NCI-H446 treated with DMSO at 0.1 percent for 48 hours (cell line): ENCODE measurements at regions not wholly inside any gene's neighbourhood (a gene's known extent, or its start where the extent isn't known, plus 50 kb on each side); places are given as distances from the start of the nearest gene placed in this dataset.

Source experiments
- DNase-seq: peaks from one replicate; lab custom pipeline; 2025; lab: John Stamatoyannopoulos, UW

DNA sequence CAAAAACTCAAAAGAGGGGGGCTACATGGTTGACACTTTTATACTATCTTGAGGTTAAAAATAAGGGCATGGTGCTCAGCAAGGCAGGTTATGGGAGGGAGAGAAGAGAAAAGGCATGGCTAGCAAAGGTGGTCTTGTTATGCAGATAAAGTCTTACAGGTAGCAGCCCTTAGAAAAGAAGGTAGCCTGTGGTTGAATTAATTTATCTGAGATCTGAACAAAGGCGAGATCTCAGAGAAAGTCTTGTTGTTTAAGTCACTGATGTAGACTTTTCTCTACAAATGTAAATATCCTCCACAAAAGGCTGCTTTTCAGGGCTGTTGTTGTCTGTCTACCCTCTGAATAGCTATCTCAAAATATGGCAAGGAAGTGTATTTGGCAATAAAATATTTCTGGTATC lies 1250.4 kb downstream of the PCDH18 start:
- DNase-seq, result no peak

DNA sequence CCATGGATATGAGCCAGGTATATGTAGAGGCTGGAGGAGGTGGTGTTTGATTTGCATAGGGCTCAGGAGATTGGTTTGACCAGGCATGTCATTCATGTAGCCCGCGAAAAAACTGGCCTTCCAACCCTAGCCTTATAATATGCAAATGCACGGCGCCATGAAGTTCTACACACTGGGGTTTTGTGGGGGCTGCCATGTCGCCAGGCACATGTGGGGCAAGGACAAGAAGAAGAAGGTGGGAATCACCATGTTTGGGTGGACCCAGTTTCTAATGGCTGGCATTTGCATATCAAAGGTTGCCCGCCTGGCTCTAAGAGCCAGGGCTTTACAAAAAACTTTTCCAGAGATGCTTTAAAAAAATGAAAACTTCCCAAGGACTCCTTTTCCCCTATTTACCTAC lies 1251.0 kb downstream of the PCDH18 start:
- no peak for DNase-seq

DNA sequence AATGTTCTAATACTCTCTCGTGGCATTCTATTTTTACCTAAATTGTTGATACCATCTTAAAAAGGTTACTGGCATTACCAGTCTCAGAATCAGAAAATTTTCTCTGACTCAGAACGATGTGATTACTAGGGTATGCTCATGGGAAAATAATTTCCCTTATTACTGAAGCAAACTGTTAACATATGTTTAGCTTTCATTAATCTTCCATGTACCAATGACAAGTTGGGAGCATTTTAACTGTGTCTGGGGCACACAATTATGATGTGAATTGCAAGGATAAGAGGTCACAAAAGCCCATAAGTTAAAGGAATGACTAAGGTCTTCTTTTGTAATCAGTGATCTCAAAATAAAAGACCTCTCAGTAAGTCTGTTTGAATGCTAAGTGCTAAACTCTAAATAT lies 1254.6 kb downstream of the PCDH18 start:
- DNase-seq, result peak; percentile 28

DNA sequence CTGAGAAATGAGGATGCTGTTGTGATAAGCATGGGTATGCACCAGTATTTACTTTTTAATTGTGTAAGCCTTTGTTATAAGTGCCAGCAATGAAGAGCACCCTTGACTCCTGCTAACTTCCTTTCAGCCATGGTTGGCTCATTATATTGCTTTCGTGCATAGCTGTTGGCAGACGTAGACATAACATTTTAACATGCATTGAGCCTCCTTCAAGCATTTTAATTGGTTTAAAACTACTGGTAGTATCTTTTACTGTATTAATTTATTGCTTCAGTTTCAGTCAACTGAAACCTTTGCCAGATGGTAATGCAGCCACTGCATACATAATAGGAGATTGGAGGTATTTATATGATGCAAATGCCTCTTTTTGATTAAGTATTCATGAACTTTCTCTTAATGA lies 1285.4 kb downstream of the PCDH18 start:
- DNase-seq, result peak; percentile 48

DNA sequence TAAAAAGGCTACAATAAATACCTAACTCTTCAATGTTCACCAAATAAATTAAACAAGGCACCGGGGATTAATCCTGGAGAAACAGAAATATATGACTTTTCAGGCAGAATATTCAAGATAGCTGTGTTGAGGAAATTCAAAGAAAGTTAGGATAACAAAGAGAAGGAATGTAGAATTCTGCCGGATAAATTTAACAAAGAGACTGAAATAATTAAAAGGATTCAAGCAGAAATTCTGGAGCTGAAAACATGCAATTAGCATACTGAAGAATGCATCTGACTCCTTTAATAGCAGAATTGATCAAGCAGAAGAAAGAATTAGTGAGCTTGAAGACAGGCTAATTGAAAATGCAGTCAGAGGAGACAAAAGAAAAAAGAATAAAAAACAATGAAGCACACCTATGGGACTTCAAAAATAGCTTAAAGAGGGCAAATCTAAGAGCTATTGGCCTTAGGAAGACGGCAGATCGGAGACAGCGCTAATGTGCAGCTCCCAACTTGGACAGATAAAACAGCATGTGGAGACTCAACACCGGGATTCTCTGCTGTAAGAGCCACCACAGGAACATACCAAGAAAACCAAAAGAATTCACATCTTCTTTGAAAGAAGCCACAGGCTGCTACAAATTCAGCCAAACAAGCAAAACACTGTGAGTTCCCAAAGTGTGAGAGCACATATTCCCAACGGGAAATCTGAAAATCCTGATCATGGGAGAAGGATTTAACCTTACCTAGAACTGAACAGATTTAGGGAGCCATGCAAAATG lies 1290.9 kb downstream of the PCDH18 start:
- no peak for DNase-seq

DNA sequence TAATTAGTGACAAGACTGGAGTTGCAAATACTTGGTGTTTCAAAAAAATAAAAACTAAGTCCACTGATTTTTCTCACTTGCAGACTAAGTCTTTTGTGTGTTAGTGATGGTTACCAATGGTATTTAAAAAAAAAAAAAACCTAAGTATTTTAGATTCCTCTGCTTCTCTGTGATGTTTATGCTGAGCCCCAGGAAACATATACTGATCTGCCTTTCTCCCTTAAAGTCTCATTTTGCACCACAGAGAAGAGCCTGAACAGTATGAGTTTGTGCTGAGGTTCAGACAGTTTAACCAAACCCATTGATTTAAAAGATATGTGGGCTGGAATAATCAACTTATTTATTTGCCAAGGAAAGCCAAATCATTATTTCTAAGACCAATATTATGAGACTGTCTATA lies 1305.0 kb downstream of the PCDH18 start:
- DNase-seq, result no peak

DNA sequence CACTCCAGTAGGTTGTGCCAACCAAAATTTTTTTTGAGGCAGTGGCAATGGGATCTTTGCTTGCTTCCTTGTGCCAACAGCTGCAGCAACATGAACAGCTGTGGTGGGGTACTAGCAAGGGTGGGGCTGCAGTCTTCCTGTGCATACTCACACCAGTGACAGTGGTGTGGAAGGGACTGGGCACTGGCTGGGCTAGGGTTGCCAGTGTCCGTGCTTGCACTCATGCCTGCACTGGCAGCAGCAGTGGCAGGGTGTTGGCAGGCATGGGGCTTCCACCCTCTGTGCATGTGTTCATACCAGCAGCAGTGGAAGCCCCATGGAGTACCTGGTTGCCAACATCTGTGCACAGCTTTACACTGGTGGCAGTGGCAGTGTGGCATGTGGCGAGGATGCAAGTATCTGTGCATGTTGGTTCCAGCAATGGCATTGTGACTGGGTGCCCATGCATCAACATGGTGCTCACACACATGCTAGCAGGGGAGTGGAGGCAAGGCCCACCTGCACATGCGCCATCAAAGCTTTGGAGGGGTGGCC lies 1312.6 kb downstream of the PCDH18 start:
- no peak for DNase-seq

DNA sequence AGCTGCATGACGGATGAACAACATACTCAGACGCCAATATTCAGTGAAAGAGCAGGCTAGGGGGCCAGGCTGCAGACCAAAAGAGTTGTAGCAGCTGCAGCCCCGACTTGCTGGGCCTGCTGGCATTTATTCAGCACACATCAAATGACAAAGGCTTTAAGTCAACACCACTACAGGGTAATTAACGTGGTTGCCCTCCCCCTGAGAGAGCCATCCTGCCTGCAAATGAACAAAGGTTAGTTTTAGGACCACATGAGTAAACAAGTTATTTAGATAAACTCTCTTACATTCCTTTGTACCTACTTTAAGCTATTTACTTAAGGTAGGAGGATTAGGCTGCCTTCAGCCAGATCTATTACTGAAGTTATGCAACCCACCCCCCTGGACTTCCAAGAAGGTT lies 1329.1 kb downstream of the PCDH18 start:
- no peak for DNase-seq

DNA sequence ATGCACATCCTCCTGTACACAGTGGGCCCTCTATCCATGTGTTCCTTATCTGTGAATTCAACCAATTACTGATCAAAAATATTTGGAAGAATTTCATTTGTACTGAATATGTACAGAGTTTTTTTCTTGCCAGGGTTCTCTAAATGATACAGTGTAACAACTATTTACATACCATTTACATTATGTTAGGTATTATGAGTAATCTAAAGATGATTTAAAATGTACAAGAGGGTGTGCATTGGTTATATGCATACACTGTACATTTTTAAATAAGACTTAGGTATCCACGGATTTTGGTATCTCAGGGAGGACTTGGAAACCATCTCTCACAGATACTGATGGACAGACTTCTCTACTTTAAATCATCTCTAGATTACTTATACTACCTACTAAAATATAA lies 1333.9 kb downstream of the PCDH18 start:
- DNase-seq, result no peak

DNA sequence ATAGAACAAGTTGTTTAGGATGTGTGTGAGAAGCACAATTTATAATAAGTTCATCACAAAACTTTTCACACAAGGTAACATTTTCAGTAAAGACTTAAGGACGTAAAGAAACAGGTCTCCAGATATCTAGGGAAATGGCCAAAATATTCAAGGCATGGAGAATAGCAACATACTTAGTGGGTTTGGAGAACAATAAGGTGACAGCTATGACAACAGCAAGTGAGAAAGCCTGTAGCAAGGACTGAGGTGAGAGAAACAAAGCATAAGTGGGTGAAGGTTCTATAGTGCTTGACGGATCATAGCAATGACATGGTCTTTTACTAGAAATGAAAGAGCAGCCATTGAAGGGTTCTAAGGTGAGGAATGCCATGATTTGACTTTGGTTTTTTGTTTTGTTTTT lies 1337.3 kb downstream of the PCDH18 start:
- DNase-seq, result no peak

DNA sequence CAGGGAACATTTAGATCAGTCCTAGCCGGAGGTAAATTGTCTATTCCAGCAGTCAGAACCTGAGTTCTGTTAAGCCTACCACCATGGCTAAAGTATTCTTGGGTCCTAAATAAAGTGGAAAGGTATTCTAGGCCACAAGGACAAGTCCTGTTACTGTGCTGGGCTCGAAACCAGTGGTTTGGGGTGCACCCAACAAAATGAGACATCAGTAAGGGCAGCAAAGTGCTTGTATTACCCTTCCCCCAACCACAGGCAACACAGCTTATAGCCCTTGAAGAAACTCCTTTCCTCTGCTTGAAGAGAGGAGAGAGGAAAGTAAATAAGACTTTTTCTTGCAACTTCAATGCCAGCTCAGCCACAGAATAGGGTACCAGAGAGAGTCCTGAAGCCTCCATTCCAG lies 1345.6 kb downstream of the PCDH18 start:
- DNase-seq, result no peak

DNA sequence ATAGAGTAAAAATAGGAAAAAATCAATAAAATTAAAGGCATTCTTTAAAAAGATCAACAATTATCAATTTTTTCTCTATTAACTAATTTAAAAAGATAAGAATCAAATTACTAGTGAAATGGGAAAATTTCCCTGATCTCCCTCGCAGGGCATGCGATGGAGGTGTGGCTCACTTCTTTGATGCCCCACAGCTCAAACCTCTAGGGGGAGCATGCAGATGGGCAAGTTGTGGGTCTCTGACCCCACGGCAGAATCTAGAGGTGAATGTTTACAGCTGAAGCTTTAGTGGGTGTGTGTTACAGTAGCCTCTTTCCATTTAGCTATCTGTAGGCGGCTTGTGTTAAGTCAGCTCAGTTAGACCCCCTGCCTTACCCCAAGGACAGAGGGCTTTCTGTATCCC lies 1348.8 kb downstream of the PCDH18 start:
- DNase-seq, result no peak

DNA sequence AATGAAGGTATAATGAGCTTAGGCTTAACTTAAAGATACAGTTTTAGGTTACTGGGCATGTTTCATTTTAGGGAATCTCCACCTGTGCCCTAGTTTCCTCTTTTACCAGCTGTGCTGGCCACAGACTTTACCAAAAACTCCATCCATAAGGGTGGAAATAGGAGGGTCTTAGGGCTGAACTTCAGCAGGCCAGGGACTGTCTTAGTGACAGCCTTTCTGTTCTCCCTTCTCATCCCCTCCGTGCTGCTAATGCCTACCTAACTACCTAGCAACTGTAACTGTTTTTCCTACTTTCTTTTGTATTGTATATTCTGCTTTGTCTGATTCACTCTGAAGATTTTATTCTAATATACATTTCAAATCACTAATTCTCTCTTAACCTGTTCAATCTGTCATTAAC lies 1375.3 kb downstream of the PCDH18 start:
- DNase-seq, result no peak

DNA sequence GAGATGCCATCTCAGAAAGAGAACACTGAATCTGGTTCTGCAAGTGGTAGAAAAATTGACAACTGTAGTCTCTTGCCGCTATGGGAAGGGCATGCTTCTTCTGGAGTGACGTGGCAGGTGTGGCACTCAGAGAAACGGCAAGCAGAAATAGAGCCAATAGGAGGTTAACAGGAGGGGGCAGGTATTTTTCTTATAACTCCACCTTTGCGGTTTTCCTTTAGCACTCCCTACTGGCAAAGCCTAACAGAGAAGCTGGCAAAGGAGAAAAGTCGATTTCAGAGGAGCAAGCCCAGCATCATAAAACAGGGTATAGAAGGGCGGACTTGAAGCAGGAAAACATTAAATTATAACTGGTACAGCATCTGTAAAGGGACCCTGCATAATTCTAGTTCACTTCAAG lies 1382.2 kb downstream of the PCDH18 start:
- DNase-seq, result no peak

DNA sequence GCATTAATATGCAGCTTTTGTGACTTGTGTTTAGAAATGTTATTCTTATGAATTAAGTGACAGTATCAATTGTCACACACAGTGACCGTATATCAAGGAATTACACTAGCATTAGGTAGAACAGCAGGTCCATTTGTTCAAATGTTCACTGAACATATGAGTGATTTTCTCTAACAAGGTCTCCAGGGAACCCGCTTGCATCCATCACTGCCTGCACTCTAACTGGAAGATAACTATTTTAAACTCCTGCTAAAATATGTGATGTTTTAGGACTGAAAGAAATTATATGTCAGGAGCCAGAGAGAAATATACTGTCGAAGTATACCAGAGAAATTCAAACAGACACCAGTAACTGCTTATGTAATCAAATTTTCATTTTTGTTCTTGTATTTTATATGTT lies 1395.7 kb downstream of the PCDH18 start:
- peak; percentile 32 for DNase-seq

DNA sequence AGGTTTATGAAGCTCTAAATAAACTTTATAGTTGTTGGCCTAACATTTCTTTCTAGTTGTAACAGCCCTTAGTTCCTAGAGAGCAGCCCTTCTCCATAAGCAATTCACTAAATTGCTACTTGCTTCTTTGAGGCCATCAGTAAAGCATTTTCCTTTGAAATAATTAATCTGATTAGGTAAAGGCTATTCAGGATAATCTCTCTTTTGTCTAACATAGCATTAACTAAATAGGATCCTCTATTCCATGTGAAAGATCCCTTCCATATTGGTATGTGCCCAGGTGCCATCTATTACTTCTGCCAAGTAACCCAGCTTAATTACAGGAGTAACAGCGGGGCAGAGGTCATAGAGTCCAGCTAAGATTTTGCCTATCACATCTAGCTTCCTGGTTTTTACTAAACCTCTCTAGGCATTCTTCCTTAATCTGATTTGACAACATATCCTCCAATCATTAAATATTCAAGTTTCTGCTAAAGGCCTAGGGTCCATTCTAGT lies 1408.0 kb downstream of the PCDH18 start:
- no peak for DNase-seq

DNA sequence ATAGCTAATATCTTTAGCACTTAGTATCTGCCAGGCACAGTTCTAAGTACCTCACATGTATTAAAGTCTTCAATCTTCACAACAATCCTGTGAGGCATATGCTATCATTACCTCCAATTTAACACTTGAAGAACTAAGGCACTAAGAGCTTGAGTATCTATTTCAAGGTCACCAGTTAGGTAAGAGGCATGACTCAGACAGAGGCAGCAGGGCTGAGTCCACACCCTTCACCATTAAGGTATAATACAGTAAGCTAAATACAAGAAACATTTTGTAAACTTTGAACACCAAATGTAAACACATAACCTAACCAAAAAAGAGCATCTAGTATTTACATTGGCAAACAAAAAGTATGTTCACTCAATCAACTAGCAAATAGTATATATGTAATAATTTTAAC lies 1410.9 kb downstream of the PCDH18 start:
- DNase-seq, result no peak

DNA sequence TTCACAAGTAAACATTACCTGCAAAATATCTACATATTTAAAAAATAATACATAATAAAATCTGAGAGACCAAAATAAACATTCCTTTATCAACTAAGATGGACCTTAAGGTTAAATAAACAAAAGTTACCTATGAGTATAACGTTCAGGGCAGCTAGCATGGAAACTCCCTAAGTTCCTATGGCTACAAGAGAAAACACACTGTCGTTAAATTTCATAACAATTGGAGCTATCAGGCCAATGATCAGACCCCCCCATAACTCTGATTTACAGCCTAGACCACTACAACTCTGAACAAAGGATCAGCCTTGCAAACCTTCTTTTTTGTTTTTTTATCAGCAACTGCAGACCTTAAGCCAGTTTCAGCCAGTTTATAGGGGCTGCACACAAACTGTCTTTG lies 1418.4 kb downstream of the PCDH18 start:
- no peak for DNase-seq

DNA sequence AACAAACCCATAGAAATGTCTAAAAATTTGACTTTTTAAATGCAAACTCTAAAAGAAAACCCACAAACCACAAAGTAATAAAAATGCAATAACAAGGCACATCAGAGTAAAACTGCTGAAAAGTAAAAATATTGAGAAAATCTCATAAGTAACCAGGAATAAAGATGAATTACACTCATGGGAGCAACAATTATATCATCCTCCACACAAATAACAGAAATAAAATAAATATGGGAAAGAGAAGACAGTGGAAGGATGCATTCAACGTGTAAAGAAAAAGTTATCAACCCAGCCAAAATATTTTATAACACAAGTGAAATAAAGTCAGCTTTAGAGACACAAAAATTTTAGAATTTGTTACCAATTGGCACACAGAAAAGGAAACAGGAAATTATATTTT lies 1420.2 kb downstream of the PCDH18 start:
- DNase-seq, result no peak

DNA sequence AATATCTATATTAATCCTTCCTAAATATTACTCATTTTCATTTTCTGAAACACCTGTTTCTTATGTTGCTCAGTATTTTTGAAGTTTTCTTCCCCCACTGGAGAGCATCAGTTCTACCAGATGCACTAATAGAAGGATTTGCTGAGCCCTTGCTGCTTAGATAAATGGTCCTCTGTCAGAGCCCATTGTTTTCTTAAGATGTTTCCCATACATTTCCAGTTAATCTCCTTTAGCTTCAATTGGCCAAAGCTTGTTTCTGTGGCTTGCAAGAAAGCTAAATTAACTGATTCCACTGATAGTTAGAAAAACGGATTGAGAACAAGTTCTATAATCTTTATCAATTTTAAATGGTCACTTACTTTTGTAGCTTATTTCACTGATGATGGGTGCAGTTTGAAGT lies 1425.5 kb downstream of the PCDH18 start:
- no peak for DNase-seq

DNA sequence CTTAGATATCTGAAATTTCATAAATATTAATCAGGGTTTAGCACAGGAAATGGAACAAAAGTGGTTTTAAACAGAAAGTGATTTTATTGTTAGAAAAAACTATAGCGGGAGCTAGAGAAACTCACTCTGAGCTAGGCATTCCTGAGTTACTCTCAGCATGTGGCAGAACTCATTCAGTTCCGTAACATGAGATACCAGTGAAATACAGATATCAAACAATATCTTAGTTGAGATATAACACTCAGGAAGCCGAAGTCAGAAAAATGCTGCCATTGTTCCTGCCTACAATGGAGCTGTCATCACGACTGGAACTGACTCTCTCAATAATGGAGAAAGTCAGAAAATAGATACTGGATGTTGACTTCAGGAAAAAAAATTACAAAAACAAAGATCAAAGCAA lies 1428.7 kb downstream of the PCDH18 start:
- DNase-seq, result no peak

DNA sequence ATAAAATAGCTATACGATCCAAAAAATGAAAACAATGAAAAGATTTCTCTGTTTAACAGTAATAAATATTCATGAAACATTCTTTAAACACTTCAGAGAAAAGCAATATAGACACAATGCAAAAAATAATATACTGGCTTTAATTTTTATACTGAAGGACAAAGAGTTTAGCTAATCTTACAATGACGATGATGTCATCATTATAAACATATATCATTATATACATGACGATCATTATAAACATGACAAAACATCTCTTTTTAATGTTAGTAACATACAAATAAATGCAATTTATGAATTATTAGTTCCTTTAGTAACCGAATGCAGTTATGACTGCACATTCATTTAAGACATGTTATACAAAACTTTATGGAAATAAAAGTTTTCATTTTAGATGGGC lies 1434.6 kb downstream of the PCDH18 start:
- no peak for DNase-seq

DNA sequence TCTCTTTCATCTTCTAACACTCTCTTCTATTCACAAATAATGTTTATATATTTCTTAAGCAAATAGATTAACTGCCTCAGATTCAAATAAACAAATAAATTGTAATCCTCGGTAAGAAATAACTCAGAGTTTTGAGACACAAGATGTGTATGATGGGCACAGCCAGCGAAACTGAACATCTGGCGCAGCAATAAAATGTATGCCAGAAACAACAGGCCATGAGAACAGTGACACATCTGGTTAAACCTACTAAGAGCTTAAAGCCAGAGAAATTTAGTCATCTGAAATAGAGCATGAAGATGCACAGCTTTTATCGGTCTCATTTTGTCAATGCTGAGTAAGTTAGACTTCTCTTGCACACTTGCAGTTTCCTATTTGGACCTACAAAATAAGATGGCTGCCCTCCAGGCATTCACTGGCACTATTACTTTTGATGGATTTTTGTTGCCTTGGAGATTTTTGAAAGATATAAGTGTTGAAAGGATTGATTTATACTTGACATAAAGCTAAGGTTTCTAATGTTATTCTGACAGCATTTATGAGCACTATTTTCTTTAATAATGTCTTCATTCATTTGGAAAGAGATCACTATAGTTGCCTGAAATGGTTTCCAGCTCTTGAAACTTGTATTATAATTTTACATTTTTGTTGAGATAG lies 1444.0 kb downstream of the PCDH18 start:
- no peak for DNase-seq

DNA sequence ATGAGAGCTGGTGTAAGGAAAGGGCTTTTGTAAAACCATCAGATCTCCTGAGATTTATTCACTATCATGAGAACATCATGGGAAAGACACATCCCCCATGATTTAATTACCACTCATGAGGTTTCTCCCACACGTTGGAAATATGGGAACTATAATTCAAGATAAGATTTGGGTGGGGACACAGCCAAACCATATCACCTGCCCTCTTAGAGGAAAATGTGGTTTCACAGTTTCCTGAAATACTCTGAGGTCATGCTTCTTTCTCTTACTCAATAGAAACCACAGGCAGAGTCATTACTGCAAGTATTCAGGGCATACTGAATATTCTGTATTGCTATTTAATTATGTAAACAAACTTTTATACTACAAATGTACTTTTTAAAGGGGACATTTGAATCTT lies 1453.3 kb downstream of the PCDH18 start:
- DNase-seq, result no peak
